LoVo (cell line): ENCODE measurements at regions not wholly inside any gene's neighbourhood (a gene's known extent, or its start where the extent isn't known, plus 50 kb on each side); places are given as distances from the start of the nearest gene placed in this dataset.
"Not testable (repeated sequence)": the region's sequence is repeated elsewhere in the genome, so short reads cannot be mapped to it uniquely, and the experiment has no call there.

Source experiments
- DNase-seq: peaks from one replicate; pipeline ENCODE4 v3.0.0-alpha.2; 2016; ENCODE audit warnings: low spot score

DNA sequence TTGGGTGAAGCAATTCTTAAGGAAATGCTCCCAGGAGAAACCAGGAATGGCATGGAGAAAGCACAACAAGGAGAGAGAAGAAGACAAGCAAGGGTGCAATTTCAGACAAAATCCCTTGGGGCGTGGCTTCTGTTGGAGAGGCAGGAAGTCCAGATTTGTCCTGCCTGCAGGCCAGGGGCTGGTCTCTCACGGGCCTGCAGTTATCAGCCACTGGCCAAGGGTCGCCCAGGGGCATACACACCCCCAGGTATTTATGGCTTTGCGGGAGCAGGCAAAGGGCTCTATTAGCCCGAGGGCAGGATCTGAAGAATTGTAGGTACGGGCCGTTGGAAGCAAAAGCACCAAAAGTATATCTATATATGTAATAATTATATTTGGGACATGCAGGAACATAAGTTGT is 87.7 kb downstream of the IYD start:
- DNase-seq = peak; percentile 37

DNA sequence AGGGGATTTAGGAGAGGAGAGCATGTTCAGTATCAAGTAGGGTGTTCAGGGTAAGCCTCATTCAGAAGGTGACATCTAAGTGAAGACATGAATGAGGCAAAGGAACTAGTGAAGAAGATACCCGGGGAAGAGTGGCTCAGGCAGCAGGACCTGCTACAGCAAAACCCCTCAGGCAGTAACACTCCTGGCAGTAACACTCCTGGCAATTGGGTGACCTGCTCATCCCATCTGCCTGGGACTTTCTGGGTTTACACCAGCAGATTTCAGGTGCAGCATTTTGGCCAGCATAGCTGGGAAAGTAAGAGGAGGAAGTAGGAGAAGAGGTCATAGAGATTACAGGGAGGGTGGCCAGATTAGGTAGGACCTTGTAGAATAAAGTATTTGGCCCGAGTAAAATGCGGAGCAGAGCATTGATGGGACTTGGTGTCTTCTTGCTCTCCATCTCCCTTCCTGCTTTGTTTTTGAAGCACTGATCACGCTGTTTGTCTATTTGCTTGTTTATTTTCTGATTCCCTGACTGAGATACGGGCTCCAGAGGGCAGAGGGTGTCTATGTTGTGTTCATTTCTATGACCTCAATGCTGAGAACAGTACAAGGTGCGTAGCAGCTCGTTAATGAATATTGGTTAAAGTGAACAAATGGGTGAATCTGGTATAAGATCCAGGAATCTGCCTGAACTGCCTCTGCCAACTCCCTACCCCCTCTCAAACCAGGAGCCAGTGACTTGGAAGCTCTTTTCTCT is 88.3 kb downstream of the IYD start:
- peak; percentile 8 for DNase-seq

DNA sequence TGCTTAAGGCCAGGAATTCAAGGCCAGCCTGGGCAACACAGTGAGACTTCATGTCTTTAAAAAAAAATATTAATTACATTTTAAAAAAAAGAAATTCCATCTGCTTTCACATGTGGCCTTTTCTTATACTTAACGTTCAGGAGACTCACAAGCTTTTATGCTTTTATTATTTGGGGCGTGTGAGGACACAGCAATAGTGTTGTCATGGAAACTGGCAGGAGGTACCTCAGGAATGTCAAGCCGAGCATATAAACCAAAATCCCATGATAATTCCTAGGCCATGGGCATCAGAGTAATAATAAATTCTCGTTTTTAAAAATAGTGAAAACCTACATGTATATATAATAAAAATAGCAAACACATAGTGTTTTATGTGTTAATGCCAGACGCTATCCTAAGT is 89.8 kb downstream of the IYD start:
- DNase-seq = no peak

DNA sequence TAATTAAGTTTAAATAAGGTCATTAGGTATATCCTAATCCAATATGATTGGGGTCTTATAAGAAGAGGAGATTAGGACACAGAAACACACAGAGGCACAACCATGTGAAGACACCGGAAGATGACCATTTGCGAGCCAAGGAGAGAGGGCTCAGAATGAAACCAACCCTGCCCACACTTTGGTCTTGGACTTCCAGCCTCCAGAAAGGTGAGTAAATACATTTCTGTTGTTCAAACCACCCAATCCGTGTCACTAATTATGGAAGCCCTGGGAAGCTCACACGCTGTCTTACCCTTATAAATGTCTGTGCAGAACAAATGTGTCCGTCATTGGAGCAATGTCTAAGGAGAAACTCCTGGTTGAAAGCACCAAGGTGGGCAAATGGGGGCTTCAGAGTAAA is 95.0 kb downstream of the IYD start:
- DNase-seq = no peak

DNA sequence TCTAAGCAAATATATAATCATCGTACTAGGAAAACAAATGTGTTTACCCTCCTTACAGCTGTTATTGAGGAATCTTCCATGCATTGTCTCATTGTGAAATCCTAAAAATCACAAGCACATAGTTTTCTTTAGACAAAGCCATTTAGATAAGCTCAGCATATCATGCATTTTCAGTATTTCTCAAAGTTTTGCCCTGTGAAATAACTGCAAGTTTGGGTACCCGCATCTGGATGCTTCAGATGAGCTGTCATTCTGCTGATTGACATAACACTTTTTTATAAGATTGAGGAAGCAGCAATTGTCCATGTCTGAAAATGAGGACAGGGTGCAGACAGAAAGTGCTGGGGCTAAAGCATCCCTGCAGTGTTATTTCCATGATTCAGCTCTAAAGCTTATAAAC is 96.2 kb downstream of the IYD start:
- no peak for DNase-seq

DNA sequence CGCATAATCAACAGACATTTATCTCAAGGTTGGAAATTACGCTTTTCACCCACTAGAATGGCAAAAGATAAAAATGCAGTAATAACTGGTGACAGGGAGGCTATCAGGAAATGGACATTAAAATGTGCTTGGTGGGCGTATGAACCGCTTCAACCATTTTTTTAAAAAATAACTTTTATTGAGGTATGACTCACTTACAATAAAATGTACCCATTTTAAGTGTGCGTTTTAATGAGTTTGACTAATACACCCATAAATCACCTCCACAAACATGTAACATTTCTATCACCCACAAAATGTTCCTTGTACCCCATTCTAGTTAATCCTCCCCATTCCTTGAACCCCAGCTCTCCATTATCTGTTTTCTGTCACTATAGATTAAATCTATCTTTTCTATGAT is 96.8 kb downstream of the IYD start:
- peak; percentile 78 for DNase-seq

DNA sequence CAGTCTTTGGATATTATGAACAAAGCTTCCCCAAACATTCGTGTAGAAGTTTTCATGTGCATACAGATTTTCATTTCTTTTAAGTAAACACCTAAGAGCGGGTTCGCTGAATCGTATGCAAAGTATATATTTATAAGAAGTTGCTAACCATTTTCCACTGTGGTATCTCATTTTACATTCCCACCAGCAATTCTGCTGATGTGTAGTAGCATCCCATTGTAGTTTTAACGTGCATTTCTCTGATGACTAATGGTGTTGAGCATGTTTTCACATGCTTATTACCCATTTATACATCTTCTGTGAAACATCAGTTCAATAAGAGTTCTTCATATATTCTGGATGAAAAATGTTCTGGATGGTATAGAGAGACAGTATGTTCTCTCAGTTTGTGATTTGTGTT is 97.4 kb downstream of the IYD start:
- DNase-seq = peak; percentile 26

DNA sequence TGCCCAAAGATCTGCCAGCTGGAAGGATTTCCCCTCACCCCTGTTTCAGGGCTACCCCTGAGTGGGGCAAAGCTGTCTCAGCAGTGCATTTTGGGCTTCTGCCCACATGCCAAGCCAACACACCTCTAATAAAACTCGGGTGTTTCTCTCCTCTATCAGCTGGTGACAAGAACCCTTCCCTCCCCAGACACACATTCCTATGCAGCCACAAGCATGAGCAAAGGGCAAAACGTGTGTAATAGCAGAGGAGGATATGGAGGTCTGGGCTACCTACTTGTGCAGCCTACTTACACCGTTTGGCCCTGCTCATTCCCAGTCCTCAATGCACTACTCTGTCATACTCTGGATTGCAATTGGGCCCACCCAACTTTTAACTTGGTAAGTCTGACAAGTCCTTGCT is 101.3 kb downstream of the IYD start:
- DNase-seq = peak; percentile 56

DNA sequence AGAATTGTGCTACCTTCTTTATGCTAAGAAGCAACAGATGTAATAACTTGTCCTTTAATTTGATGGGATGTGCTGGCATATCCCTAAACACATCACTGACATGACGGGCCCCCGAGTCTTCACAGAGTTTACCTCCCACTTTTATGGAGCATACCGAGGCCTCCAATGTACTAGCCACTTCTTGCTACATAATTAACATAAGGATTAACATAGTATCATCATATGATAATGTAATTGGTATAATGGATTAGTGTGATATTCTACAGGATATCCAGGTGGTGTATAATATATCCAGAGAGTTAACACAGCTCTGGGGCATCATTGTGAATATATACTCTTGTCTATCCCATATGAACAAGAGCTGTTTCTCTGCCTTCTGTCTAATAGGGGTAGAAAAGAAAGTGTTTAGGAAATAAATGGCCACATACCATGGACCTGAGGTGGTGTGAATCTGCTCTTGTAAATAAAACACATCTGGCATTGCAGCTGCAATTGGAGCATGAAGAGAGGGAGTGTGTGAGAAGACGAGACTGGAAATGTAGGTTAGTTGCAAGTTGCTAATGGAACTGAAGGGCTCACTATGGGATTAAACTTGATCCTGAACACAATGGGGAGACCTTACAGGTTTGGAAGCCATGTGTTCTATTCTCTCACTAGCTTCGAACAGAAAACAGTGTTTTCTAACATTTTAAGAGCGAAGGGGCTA is 102.3 kb downstream of the IYD start:
- DNase-seq = no peak

DNA sequence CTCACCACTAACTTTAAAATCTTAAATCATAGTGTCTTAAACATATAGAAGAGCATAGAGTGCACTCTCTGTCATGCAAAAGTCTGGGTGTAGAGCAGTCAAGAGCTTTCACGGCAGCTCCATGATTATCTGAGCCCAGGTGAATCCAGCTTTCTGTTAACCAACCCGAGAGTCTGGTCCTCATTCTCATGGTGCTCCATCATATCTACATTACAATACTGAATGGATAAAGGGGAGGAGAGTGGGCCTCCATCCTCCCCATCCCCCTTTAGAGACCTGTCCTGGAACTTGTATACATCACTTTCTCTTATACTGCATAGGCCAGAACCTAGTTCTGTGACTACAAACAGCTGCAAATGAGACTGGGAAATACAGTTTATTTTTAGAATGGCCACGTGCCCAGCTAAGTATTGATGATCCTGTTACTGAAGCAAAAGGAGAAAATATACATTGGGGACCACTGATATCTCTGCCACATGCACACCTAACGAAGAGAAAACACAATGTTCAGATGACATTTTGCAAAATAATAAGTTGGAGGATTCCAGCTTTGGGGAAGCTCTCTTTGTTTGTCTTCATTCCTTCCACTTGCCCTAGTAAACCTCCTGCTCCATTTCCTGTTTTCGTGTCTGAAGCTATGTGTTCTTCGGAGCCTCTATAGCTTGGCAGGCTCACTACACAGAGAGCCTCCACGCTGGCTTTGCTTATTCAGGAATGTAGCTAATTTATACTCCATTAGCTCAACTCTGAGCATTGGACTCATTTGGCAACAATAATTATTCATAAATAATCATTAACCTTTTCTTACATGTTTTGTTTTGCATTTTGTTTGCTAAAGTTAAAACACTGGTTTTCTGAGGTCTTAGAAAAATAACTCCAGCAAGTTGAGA is 110.1 kb downstream of the IYD start:
- DNase-seq = no peak

DNA sequence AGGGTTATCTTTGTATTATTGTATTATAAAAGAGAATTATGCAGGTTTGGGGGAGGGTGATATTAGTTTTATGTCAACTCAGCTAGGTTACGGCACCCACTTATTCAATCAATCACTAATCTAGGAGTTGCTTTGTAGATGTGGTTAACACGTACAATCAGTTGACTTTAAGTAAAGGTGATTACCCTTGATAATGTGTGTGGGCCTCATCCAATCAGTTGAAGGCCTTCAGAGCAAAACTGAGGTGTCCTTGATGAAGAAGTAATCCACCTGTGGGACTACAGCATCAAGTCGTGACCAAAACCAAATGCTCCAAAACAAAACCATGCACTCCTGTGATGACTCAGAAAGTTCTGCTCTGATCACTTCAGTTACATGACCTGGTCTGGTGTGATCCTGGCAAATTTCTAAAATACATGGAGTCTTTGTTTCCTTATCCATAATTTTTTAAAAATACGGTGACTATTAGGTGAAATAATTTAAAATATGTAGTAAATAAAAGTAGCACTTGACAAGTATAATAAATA is 114.1 kb downstream of the IYD start:
- DNase-seq = no peak

DNA sequence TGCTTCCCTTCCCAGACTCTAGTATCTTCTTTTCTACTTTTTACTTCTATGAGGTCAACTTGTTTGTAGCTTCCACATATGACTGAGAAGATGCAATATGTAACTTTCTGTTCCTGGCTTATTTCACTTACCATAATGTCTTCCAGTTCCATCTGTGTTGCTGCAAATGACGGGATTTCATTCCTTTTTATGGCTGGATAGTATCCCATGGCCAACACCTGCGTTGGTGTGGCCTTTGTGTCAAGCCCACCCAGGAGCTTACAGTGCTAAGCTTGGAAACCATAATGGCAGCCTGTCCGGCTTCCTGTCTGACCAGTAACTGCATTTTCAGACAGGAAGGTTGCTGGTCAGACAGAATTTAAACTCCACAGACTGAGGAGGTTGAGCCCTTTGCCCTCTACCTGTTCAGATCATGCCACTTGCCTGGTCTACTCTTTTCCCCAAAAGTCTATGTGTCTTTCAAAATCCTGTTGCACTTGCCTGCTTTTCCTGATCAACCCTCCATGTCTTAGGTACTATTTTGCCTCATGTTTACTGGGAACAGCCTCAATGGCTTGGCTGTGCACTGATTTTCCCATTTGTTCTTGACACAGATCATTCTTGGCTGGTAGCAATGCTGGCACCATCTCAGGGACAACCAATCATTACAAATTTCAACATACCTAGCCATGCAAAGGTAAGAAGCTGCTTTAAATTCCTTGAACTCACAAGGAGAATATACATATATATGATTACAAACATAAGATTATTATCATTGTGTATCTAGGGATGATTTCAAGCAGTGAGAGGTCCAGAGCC is 114.3 kb upstream of the PLEKHG1 start:
- no peak for DNase-seq

DNA sequence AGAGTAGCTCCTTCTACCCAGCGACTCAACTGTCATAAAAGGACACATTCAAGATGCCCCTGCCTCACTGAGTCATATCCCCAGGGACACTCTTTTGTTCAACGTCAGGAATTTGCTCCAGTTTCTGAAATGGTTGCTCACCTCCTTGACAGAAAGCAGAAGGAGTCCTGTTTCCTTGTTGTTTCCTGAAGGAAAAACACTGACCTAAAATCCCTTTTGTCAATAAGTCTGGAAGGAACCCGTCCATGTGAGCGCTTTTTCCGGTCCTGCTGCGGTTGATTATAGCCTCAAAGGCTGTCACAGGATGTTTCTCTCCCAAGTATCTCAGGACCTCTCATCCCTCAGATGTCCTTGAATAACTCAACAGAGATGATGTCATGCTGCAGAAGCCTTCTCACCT is 113.6 kb upstream of the PLEKHG1 start:
- no peak for DNase-seq

DNA sequence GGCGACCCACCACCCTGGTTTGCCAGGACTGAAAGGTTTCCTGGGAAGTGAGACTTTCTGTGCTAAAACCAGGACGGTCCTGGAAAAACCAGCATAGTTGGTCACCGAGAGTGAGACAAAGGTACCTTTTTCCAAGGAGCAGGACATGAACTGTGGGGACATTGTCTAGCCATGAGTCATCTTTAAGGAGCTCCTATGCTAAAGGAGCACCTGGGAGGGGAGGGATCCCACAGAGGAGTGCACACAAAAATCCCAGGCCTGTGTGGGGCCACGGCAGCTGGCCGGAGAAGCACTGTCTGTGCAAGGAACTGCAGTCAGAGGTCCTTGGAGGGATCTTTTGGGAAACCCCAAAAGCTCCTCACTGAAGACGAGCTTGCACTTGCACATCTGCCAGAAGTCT is 109.1 kb upstream of the PLEKHG1 start:
- peak; percentile 80 for DNase-seq

DNA sequence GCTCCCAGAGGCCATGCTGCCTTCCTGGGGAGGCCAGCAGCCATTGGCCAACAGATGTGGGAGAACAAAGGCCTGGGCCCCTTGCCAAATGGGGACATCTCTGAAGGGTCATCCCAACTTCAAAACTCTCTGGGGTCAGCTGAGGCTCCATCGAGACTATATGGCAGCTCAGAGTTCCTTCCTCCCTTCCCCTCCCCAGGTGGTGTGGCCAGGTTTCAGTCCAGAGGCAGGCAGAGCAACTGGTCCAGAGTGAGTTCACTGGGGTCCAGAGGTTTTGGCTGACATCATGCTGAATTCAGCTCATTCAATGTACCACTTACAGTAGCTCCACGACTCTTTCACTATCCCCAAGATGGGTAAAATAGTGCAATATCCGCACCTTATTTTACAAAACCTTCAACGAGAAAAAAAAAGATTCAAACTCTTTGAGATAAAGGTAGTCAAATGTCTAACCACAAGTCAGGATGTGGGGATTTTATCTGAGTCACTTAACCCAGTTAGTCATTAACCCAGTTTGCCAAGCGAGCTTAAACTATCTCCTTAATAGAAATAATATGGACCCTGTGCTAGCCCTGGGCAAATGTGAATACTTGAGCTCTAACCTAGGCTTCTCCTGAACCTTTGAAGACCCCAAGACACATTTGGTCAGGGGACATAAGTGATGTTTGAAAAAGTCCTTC is 108.4 kb upstream of the PLEKHG1 start:
- DNase-seq = peak; percentile 75

DNA sequence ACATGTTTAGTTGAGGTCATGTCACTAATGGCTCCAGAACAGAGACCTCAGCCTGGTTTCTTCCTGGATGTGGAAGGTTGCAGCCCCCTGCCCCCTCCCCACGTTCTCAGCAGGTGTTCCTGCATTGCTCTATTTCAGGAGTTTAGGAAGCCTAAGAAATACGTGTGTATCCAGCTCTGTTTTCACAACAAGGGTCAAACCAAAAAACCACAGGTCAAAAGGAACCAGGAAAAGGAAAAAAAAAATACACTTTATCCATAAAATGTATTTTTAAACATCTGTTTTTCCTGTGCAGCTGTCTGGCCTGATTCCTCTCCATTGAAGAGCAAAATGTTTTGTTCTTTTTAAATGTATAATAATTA is 107.9 kb upstream of the PLEKHG1 start:
- no peak for DNase-seq

DNA sequence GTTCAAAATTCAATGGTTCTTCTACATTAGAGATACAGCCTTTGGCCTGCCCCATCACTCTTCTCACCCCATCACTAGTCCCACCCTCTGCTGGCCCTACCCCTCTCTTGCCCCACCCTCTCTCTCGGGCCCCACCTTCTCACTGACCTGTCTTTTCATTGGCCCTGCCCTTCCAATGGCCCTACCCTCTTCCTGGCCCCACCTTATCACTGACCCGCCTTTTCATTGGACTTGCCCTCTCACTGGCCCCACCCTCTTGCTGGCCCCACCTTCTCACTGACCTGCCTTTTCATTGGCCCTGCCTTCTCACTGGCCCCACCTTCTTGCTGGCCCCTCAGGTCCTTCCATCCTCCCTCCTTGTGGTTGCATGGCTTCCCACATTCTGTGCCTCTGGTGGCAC is 107.2 kb upstream of the PLEKHG1 start:
- DNase-seq = peak; percentile 65

DNA sequence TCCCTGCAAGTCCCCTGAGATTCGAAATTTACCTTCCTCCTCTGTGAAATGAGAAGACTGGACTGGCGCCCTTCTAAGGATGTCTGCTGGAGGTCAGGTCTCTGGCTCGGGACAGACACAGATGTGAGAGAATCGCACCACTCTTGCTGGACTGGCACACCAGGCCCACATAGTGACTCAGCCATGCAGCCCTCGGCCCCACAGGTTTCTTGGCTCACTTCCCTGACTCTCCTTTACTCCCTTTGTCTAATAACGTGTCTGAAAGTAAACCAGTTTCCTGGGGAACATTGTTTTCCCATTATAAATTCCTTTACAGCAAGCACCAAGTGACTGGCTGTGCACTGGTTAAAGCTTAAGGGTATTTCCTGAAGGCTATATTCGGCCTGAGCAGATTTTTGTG is 106.7 kb upstream of the PLEKHG1 start:
- peak; percentile 69 for DNase-seq

DNA sequence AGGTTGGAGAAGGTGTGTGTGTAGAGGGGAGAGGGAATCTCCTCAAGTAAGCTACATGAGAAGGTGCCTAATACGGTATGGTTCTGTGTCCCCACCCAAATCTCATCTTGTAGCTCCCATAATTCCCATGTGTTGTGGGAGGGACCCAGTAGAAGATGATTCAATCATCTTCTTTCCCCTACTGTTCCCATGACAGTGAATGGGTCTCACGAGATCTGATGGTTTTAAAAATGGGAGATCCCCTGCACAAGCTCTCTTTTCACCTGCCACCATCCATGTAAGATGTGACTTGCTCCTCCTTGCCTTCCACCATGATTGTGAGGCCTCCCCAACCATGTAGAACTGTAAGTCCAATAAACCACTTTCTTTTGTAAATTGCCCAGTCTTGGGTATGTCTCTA is 106.1 kb upstream of the PLEKHG1 start:
- not testable (repeated sequence) for DNase-seq

DNA sequence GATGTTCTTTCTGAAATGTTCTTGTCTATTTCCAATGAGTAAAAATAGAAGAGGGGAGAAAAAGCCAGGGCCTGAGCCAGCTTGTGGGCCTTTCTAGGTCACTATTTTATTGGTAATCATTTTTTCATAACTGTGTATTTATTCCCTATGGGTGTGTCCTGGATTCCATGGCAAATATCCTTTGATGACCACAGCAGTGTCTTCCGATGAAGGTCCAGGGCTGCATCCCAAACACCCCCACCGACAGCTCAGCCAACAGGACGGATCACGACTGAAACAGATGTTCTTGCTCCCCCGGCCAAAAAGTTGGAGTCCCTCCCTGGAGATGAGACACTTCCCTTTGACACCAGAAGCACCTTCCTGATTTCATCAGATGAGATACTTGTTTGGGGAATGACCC is 105.4 kb upstream of the PLEKHG1 start:
- no peak for DNase-seq

DNA sequence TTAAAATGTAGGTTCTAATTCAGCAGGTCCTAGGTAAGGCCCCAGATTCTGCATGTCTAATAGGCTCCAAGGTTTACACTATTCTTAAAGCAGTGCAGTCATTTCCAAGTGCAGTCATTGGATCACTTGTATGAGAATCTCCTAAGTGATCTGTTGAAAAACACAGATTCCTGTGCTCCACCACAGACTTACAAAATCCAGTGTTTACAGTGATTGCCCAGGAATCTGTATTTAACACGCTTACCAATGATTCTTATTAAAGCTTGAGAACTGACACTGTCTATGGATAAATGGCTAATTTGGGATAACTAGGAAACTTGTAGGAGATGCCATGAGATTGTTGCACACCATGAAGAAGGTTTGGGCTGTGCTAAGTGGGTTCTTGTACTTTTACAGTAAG is 104.6 kb upstream of the PLEKHG1 start:
- no peak for DNase-seq
